ENCODE measurements at regions not wholly inside any gene's neighbourhood (a gene's known extent, or its start where the extent isn't known, plus 50 kb on each side); places are given as distances from the start of the nearest gene placed in this dataset.
A peak's percentile ranks its signal among the peaks of the same experiment; 100 is the strongest.

GRCh38 chr10:133006202-133006601, 63.8 kb upstream of the CFAP46 start:
- no peak for DNase-seq

DNA sequence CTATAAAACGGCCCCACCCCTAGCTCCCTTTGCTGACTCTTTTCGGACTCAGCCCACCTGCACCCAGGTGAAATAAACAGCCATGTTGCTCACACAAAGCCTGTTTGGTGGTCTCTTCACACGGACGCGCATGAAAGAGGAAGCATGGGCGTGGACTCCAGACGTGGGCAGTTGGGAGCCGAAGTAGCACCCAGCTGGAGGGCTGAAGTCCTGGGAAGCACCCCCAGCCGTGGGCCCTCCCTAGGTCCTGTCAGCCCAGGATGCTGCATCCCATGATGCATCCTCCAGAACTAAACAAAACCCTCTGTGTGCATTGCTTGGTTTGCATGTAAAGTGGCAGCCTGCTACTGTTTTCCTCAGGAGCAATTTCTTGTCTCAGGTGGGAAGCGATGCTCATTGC, 62.1 kb upstream of the CFAP46 start:
- no peak for DNase-seq

DNA sequence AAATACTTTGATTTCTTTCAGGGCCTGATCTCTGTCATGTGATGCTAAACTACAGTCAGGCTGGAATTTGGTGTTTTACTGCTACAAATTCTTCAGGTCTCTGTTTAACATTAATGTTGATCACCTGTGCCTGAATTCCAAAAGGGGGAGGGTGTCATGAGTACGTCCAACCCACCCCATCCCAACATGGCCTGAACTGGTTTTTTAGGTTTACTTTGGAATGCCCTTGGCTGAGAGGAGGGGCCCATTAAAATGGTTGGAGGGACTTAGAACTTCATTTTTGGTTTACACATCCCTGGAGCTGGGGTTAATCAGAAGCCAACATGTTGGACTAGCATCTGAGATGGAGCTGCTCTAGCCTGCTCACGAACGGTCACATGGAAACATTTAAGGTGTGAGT, 60.8 kb upstream of the CFAP46 start:
- no peak for DNase-seq

DNA sequence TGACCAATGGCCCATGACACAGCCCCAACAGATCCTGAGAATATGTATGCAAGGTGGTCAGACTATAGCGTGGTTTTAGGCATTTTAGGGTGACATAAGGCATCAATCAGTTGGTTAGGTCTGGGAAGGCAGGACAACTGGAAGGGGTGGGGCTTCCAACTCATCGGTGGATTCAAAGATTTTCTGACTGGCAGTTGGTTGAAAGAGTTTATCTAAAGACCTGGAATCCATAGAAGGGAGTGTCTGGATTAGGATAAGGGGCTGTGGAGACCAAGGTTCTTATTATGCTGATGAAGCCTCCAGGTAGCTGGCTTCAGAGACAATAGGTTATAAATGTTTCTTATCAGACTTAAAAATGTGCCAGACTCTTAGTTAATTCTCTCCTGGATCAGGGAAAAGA, 60.3 kb upstream of the CFAP46 start:
- DNase-seq: no peak

DNA sequence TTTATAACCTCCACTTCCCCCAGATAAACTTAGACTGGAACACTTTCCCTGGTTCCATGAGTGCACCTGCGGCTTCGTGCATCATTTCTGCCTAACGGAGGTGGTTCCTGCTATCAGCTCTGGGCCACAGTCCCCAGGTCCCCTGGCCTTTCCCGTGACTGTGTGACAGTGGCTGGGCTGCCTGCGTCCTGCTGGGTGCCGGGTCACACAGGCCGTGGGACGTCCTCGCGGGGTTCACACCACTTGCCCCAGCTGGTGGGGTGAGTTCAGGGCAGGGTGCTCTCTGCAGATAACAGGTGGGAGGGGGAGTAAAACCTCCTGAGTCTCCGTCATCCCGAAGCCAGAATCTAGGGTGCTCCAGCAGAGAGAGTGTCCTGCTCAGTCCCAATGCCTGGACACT, 58.7 kb upstream of the CFAP46 start:
- no peak for DNase-seq

DNA sequence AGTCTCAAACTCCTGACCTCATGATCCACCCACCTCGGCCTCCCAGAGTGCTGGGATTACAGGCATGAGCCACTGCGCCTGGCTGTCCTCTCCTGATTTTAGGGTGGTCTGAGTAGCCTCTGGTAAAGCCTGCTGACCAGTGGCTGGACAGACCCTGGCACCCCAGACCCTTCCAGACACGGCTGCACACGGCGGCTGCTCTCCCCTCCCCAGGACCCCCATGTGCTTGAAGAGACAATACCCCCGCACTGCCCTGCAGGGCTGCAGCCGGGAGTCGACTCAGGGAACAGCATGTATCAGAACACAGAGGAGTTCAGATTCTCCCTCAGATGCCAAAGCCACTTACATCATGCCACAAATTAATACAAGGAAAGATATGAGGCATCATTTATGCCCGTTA, 58.3 kb upstream of the CFAP46 start:
- DNase-seq: no peak

DNA sequence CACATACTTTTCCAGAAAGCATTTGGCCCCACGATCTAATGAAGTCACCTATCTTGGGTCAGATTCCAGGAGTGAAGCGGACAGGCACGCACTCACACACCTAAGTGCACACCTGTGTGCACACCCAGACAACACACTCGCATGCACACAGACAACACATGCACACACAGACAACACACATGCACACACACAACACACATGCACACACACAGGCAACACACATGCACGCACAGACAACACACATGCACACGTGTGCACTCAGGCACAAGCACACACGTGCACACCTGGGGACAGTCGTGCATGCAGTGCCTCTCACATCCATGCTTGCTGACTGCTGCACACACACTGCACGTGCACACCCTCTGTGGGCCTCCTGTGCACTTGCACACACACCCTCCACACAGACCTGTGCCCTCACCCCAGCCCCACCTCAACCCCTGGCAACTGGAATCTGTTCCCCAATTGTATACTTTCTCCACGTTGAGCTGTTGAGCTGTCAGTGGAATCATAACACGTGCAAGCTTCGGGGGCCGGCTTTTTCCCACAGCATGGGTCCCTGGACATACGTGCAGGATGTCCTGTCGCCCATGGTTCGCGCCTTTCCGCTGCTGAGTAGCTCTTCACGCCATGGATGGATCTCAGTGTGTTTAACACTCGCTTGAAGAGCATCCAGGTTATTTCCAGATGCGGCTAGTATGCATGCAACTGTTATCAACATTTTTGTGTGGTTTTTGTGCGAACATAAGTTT, 55.3 kb upstream of the CFAP46 start:
- DNase-seq: no peak

DNA sequence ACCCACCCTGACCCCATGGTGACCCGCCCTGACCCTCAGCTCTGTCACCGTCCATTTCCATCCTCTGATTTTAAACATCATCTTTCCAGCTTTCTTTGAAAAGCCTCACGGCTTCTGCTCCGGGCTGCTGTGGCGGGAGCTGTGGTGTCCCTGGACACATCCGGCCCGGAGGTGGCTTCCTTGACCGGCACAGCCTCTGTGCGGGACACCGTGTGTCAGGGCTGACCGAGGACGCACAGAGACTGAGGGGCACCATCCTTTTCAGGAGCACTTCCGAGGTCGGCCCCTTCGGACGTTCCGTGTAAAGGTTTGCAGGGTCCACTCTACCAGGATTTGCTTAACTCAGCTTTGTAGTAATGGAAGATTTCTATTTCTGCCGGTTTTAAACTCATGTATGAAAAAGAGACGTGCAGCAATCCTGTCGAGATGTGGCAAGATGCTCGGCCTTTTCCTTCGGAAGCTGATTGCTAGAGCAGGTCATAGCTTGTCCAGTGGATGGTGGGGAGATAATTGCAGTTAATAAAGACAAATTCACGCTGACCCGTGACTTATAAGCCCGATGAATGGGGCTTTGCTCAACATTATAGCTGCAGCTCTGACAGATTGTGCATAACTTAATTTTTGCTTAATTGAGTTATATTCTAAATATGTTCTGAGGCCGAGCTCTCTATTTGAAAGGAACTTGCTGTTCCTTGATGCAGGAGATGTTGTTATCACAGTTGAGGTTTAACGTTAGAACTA, 54.4 kb upstream of the CFAP46 start:
- no peak for DNase-seq

DNA sequence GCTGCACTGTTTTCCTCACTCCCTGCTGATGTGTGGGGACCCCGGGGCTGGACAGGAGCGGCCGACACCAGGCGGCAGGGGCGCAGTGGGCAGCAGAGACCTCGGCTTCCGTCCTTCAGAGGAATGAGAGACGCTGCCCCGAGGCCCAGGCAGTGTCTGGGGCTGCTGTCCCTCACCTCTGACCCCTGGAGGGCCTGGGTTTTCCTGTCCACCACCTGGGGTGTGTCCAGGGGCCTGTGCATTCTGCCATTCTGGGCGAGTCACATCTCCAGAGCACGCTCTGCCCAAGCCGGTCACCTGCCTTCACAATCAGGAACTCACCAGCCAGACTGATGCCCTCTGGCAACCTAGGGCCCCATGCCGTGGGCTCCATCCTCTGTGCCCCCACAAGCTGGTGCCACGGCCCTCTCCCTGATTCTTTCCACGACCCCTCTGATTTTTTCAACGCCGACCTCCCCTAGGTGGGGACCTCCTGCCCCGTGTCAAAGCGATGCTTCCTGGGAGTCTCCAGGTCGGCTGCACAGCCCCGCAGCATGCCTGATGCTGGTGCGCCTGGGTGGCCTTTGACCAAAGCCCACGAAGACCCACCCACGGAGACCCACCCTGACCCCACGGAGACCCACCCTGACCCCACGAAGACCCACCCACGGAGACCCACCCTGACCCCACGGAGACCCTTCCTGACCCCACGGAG, 53.7 kb upstream of the CFAP46 start:
- DNase-seq: no peak

GRCh38 chr10:132994811-132995210, 52.4 kb upstream of the CFAP46 start:
- no peak for DNase-seq

- peak; percentile 43 for DNase-seq
Measured at GRCh38 chr10:132994185-132994796, 51.9 kb upstream of the CFAP46 start.

- no peak for DNase-seq
Measured at GRCh38 chr10:132993271-132994184, 51.2 kb upstream of the CFAP46 start.

- no peak for DNase-seq
Measured at GRCh38 chr10:132992433-132993215, 50.3 kb upstream of the CFAP46 start.

Measured in muscle of arm (tissue), 1 donor.